ENCODE measurements at regions not wholly inside any gene's neighbourhood (a gene's known extent, or its start where the extent isn't known, plus 50 kb on each side); places are given as distances from the start of the nearest gene placed in this dataset.

GRCh38 chr15:34691034-34691433, 63.8 kb downstream of the GJD2 start:
- H3K4me3 Mint-ChIP-seq, result no peak overlapping the region
- no peak for DNase-seq
- intact Hi-C loops (cut with micrococcal nuclease), result no loop called here
- ChIA-PET CTCF (no interaction called here), POLR2A (no interaction called here)
- TF ChIP-seq EZH2 (IDR thresholded peaks at IDR 0.05; ENCODE audit: borderline replicate concordance, insufficient read depth, low read depth, low read length, poor library complexity, severe bottlenecking) (no peak), CTCF (IDR thresholded peaks at IDR 0.05) (no peak)
- peaks cover 0 to 3% (median 1%) of the 10 kb centered on the region in 4 experiments for H3K27me3 ChIP-seq (replicated peaks in 1 of 4; ENCODE audit: control extremely low read depth in 1 of 4, control insufficient read depth in 3 of 4, insufficient read depth in 4 of 4, low read length in 3 of 4)
- H3K9me3 ChIP-seq (ENCODE audit: control extremely low read depth in 1 of 3, control insufficient read depth in 2 of 3, insufficient read depth in 1 of 3, low read length in 2 of 3), result peaks cover 0 to 6% (median 0%) of the 10 kb centered on the region in 3 donors
- no peaks in the 10 kb centered on the region for H4K20me1 ChIP-seq (ENCODE audit: control insufficient read depth, insufficient read depth, low read length, poor library complexity, severe bottlenecking)
- no peak overlapping the region for H3K27ac ChIP-seq (ENCODE audit: low read length in 2 of 2)
- H3K27ac Mint-ChIP-seq, result no peak overlapping the region
- no peak overlapping the region for H3K4me2 ChIP-seq (replicated peaks; ENCODE audit: low read depth, low read length, poor library complexity, severe bottlenecking)
- H3K9ac ChIP-seq (ENCODE audit: low read length), result no peak overlapping the region
- 75% methylated on average over 1 of the region's 2 CpGs for WGBS (ENCODE audit: insufficient coverage)
- no peaks in the 10 kb centered on the region for H3K36me3 ChIP-seq (replicated peaks in 1 of 2; ENCODE audit: control extremely low read depth in 1 of 2, control insufficient read depth in 1 of 2, extremely low read depth in 1 of 2, insufficient read depth in 2 of 2, low read length in 1 of 2)
- peaks cover 29% of the 10 kb centered on the region for H3K27me3 Mint-ChIP-seq
- no peak overlapping the region for H3K4me3 ChIP-seq (ENCODE audit: control extremely low read depth in 1 of 5, extremely low read depth in 1 of 5, insufficient read depth in 1 of 5, low read depth in 2 of 5, low read length in 4 of 5)
- H2AFZ ChIP-seq (ENCODE audit: insufficient read depth, low read depth, low read length, poor library complexity, severe bottlenecking), result no peak overlapping the region
- ATAC-seq (ENCODE audit: low read depth), result no peak
- H3K9me3 Mint-ChIP-seq (ENCODE audit: insufficient read depth), result peaks cover 2% of the 10 kb centered on the region
- H3K79me2 ChIP-seq (ENCODE audit: control insufficient read depth, insufficient read depth, low read length), result no peaks in the 10 kb centered on the region
- no peaks in the 10 kb centered on the region for H3K4me1 ChIP-seq (ENCODE audit: control insufficient read depth in 2 of 2, insufficient read depth in 2 of 2, low read length in 2 of 2)
- no peaks in the 10 kb centered on the region for H3K4me1 Mint-ChIP-seq

GRCh38 chr15:34688699-34689098, 66.1 kb downstream of the GJD2 start:
- Histone ChIP-seq H3K36me3 (replicated peaks in 1 of 2; ENCODE audit: control extremely low read depth in 1 of 2, control insufficient read depth in 1 of 2, extremely low read depth in 1 of 2, insufficient read depth in 2 of 2, low read length in 1 of 2) (no peaks in the 10 kb centered on the region), H3K9me3 (ENCODE audit: control extremely low read depth in 1 of 3, control insufficient read depth in 2 of 3, insufficient read depth in 1 of 3, low read length in 2 of 3) (peaks cover 0 to 6% (median 0%) of the 10 kb centered on the region in 3 donors), H3K4me3 (ENCODE audit: control extremely low read depth in 1 of 5, extremely low read depth in 1 of 5, insufficient read depth in 1 of 5, low read depth in 2 of 5, low read length in 4 of 5) (no peak overlapping the region), H4K20me1 (ENCODE audit: control insufficient read depth, insufficient read depth, low read length, poor library complexity, severe bottlenecking) (no peaks in the 10 kb centered on the region), H3K79me2 (ENCODE audit: control insufficient read depth, insufficient read depth, low read length) (no peaks in the 10 kb centered on the region), H3K9ac (ENCODE audit: low read length) (no peak overlapping the region), H3K4me1 (ENCODE audit: control insufficient read depth in 2 of 2, insufficient read depth in 2 of 2, low read length in 2 of 2) (no peaks in the 10 kb centered on the region), H3K27me3 (replicated peaks in 1 of 4; ENCODE audit: control extremely low read depth in 1 of 4, control insufficient read depth in 3 of 4, insufficient read depth in 4 of 4, low read length in 3 of 4) (peaks cover 0 to 5% (median 2%) of the 10 kb centered on the region in 4 experiments), H3K4me2 (replicated peaks; ENCODE audit: low read depth, low read length, poor library complexity, severe bottlenecking) (no peak overlapping the region), H3K27ac (ENCODE audit: low read length in 2 of 2) (no peak overlapping the region), H2AFZ (ENCODE audit: insufficient read depth, low read depth, low read length, poor library complexity, severe bottlenecking) (no peak overlapping the region)
- no peak for ATAC-seq (ENCODE audit: low read depth)
- Mint-ChIP-seq H3K9me3 (ENCODE audit: insufficient read depth) (peaks cover 2% of the 10 kb centered on the region), H3K4me1 (no peaks in the 10 kb centered on the region), H3K4me3 (no peak overlapping the region), H3K27ac (no peak overlapping the region), H3K27me3 (peaks cover 32% of the 10 kb centered on the region)
- DNase-seq, result no peak
- TF ChIP-seq CTCF (IDR thresholded peaks at IDR 0.05) (no peak), EZH2 (IDR thresholded peaks at IDR 0.05; ENCODE audit: borderline replicate concordance, insufficient read depth, low read depth, low read length, poor library complexity, severe bottlenecking) (no peak)
- intact Hi-C loops (cut with micrococcal nuclease), result no loop called here
- POLR2A ChIA-PET, result no interaction called here
- no CpG with 5 or more reads among the region's 2 CpGs for WGBS (ENCODE audit: insufficient coverage)
- CTCF ChIA-PET, result no interaction called here

Measured in B cell (primary cell).